ENCODE measurements at regions not wholly inside any gene's neighbourhood (a gene's known extent, or its start where the extent isn't known, plus 50 kb on each side); places are given as distances from the start of the nearest gene placed in this dataset.

DNA sequence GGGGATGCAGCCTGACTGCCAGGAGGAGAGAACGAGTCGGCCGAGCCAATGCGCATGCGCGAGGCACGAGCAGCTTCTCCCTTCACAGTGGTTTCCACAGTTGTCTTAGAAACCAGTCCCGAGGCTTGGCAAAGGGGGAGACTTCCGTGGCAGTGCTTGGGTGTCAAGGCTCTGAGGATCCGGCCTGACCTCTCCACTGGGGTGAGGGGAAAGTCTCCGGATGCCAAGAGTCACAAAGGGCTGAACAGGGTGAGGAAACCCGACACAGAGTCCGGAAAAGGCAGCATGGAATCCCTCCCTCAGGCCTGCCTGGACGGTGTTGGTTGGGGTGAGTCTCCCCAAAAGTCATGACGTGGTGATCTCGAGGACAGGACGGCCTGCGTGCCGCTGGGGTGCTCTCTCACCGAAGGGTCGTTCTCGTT lies 475.5 kb downstream of the SPATA31A7 start (continued):
- TF ChIP-seq, protein P1, sequence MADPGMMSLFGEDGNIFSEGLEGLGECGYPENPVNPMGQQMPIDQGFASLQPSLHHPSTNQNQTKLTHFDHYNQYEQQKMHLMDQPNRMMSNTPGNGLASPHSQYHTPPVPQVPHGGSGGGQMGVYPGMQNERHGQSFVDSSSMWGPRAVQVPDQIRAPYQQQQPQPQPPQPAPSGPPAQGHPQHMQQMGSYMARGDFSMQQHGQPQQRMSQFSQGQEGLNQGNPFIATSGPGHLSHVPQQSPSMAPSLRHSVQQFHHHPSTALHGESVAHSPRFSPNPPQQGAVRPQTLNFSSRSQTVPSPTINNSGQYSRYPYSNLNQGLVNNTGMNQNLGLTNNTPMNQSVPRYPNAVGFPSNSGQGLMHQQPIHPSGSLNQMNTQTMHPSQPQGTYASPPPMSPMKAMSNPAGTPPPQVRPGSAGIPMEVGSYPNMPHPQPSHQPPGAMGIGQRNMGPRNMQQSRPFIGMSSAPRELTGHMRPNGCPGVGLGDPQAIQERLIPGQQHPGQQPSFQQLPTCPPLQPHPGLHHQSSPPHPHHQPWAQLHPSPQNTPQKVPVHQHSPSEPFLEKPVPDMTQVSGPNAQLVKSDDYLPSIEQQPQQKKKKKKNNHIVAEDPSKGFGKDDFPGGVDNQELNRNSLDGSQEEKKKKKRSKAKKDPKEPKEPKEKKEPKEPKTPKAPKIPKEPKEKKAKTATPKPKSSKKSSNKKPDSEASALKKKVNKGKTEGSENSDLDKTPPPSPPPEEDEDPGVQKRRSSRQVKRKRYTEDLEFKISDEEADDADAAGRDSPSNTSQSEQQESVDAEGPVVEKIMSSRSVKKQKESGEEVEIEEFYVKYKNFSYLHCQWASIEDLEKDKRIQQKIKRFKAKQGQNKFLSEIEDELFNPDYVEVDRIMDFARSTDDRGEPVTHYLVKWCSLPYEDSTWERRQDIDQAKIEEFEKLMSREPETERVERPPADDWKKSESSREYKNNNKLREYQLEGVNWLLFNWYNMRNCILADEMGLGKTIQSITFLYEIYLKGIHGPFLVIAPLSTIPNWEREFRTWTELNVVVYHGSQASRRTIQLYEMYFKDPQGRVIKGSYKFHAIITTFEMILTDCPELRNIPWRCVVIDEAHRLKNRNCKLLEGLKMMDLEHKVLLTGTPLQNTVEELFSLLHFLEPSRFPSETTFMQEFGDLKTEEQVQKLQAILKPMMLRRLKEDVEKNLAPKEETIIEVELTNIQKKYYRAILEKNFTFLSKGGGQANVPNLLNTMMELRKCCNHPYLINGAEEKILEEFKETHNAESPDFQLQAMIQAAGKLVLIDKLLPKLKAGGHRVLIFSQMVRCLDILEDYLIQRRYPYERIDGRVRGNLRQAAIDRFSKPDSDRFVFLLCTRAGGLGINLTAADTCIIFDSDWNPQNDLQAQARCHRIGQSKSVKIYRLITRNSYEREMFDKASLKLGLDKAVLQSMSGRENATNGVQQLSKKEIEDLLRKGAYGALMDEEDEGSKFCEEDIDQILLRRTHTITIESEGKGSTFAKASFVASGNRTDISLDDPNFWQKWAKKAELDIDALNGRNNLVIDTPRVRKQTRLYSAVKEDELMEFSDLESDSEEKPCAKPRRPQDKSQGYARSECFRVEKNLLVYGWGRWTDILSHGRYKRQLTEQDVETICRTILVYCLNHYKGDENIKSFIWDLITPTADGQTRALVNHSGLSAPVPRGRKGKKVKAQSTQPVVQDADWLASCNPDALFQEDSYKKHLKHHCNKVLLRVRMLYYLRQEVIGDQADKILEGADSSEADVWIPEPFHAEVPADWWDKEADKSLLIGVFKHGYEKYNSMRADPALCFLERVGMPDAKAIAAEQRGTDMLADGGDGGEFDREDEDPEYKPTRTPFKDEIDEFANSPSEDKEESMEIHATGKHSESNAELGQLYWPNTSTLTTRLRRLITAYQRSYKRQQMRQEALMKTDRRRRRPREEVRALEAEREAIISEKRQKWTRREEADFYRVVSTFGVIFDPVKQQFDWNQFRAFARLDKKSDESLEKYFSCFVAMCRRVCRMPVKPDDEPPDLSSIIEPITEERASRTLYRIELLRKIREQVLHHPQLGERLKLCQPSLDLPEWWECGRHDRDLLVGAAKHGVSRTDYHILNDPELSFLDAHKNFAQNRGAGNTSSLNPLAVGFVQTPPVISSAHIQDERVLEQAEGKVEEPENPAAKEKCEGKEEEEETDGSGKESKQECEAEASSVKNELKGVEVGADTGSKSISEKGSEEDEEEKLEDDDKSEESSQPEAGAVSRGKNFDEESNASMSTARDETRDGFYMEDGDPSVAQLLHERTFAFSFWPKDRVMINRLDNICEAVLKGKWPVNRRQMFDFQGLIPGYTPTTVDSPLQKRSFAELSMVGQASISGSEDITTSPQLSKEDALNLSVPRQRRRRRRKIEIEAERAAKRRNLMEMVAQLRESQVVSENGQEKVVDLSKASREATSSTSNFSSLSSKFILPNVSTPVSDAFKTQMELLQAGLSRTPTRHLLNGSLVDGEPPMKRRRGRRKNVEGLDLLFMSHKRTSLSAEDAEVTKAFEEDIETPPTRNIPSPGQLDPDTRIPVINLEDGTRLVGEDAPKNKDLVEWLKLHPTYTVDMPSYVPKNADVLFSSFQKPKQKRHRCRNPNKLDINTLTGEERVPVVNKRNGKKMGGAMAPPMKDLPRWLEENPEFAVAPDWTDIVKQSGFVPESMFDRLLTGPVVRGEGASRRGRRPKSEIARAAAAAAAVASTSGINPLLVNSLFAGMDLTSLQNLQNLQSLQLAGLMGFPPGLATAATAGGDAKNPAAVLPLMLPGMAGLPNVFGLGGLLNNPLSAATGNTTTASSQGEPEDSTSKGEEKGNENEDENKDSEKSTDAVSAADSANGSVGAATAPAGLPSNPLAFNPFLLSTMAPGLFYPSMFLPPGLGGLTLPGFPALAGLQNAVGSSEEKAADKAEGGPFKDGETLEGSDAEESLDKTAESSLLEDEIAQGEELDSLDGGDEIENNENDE (IDR thresholded peaks at IDR 0.05; ENCODE audit: insufficient replicate concordance, low read length), result no peak
- TF ChIP-seq CREB1 (IDR thresholded peaks at IDR 0.05) (no peak), RXRA (IDR thresholded peaks at IDR 0.05; ENCODE audit: insufficient read depth, low read depth, low read length) (no peak), TAF7 (optimal IDR thresholded peaks at IDR 0.05; ENCODE audit: borderline replicate concordance, low read depth, low read length) (no peak), RAD21 (IDR thresholded peaks at IDR 0.05 in 1 of 2, conservative IDR thresholded peaks at IDR 0.05 in 1 of 2; ENCODE audit: low read depth in 2 of 2, low read length in 2 of 2) (no peak), RNF2 (IDR thresholded peaks at IDR 0.05; ENCODE audit: borderline replicate concordance, low read depth, low read length, missing control alignments, poor library complexity, severe bottlenecking) (no peak), SRF (IDR thresholded peaks at IDR 0.05; ENCODE audit: low read depth, low read length) (no peak), TCF12 (IDR thresholded peaks at IDR 0.05; ENCODE audit: low read depth, low read length) (no peak), EZH2 (IDR thresholded peaks at IDR 0.05; ENCODE audit: low read depth, low read length, severe bottlenecking) (no peak), YY1 (IDR thresholded peaks at IDR 0.05; ENCODE audit: low read depth, low read length) (no peak)

Measured in H1 (cell line).